Left renal pelvis (tissue), 4 donors: ENCODE measurements at regions not wholly inside any gene's neighbourhood (a gene's known extent, or its start where the extent isn't known, plus 50 kb on each side); places are given as distances from the start of the nearest gene placed in this dataset.
"Not testable (repeated sequence)": the region's sequence is repeated elsewhere in the genome, so short reads cannot be mapped to it uniquely, and the experiment has no call there.

Experiments used
- DNase-seq, 4 donors: peaks; one replicate each; pipeline ENCODE4 v3.0.0-alpha.2; 2013; ENCODE audit warnings: low read depth in 4 of 4, low spot score in 3 of 4

DNA sequence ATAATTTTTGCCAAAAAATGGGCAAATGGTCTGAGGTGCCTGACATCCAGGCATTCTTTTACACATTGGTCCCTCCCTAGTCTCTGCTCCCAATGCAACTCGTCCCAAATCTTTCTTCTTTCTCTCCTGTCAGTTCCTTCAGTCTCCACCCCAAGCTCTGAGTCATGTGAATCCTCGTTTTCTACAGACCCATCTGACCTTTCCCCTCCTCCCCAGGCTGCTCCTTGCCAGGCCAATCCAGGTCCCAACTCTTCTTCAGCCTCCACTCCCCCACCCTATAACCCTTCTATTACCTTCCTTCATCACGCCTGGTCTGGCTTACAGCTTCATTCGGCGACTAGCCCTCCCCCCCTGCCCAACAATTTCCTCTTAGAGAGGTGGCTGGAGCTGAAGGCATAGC is 55.3 kb downstream of the BBS10 start:
- not testable (repeated sequence) for DNase-seq

DNA sequence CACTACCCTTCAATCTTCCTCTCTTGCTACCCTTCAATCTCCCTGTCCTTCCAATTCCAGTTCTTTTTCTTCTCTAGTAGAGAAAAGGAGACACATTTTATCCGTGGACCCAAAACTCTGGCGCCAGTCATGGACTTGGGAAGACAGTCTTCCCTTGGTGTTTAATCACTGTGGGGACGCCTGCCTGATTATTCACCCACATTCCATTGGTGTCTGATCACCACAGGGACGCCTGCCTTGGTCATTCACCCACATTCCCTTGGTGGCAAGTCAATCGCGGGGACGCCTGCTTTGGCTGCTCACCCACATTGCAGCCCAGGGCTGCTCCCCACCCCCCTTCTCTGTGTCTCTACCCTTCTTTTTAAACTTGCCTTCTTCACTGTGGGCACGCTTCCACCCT is 55.9 kb downstream of the BBS10 start:
- DNase-seq: not testable (repeated sequence)

DNA sequence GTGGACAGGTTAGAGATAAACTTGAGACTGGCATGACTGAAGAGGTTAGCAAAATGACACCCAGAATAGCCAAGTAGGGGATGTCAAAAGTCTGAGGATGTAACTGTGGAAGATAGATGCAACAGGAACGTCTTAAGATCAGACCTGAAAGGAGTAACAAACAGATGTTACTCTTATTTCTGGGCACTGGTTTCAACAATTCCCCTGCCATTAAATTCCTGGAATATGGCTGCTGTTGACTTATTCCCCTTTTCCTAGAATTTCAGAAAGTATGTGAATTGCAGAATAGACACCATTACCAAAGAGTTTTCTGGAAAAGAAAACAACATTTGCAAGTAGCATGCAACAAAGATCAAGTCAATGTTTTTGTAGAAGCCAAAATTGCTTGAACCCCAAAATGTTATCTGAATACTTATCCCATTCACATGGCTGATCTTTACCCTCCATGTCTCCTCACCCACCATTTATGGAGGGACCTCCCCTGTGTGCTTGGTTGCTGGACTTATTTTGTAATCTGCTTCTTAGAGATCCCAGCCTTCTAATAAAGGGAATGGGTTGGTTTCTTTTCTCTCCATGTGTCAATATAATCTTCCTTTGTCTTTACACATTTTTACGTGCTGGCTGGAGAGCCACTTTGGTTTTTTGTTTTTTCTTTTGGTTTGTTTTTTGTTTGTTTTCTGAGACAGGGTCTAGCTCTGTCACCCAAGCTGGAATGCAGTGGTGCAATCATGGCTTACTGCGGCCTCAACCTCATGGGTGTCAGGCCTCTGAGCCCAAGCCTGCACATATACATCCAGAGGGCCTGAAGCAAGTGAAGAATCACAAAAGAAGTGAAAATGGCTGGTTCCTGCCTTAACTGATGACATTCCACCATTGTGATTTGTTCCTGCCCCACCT is 57.0 kb downstream of the BBS10 start:
- DNase-seq: no peak

DNA sequence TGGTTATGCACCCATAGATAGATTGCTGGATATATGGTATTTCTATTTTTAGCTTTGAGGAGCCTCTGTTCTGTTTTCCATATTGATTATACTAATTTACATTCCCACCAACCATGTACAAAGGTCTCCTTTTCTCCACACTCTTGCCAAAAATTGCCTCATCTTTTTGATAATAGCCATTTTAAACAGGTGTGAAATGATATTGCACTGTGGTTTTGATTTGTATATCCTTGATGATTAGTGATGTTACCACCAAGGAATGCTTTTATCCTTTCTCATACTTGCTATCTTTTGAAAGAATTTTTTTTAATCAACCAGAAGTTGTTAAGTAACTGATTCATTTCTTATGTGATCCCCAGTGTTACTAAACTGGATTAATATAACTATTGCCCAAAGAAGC is 60.0 kb downstream of the BBS10 start:
- no peak for DNase-seq

DNA sequence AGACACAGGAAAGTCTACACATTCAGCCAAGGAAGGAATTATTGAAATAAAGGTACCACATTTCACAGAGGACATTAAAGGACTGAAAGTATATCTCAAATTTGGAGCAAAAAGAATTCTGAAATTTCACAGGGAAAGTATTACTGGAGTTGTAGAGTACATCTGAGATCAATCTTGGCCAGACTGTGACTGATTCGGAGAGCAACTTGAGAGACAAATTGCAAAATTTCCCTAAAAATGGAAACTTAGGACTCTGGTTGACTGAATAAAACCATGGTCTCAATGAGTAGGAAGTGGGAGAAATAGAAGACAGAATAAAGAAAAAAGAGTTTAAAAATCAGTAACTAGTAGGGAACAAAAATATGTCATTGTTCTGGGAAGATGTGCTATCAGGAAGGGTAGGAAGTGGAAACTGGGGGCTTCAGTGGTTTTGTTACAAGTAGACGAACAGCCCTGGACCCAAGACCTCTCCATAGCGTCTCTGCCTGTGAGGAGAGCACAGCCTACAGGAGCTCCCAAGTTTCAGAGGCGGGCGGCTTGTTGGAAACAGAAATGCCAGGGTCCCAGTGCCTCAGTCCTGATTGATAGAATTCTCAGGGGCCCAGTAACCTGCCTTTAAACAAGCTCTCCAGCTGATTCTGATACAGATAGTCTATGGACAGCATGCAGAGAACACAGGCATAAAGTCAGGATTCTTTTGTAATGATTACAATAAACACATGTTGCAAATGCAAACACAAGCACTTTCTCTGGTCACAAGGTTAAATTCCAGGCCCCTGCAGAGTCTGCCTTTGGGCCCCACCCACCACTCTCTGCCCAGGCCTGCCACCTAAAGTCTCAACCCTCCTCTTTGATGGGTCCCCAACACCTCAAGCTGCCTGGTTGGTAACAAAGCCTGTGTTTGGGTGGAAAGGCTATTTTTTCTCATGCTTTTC is 63.1 kb downstream of the BBS10 start:
- DNase-seq: peak in 1 of 4 donors; percentile 2

DNA sequence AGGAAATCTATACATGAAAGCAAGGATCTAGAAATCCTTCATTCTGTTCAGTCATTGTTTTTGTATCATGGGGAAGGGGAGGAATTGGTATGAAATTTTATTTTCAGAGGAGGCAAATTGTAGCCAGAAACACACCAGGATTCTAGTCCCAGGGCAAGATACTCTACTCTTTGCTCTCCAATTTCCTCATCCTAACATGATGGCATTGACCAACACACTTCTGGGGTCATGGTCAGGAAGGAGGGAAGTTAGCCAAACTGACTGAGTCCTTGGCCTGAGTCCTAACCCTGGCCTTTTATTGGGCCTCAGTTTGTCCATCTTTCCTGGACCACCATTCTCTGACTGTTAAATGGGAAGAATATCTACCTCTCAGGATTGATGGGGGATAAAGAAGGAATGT is 65.5 kb downstream of the BBS10 start:
- no peak for DNase-seq

DNA sequence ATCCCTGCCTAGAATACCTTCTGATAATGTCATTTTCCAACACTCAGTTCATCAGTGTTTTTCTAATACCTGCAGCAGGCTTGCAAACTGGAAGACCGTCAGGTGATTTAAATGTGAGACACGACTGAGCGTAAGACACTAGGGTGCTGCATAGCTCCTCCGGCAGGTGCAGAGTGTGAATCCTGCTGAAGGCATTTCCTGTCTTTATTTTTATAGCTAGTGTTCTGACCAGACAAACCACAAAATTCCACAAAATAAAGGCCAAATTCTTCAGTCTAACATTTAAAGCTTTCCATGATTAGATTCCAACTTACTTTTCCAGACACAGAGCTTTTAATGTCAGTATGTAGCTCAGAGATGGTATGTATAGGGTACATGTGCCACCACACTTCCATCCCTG is 70.7 kb downstream of the BBS10 start:
- DNase-seq: no peak

DNA sequence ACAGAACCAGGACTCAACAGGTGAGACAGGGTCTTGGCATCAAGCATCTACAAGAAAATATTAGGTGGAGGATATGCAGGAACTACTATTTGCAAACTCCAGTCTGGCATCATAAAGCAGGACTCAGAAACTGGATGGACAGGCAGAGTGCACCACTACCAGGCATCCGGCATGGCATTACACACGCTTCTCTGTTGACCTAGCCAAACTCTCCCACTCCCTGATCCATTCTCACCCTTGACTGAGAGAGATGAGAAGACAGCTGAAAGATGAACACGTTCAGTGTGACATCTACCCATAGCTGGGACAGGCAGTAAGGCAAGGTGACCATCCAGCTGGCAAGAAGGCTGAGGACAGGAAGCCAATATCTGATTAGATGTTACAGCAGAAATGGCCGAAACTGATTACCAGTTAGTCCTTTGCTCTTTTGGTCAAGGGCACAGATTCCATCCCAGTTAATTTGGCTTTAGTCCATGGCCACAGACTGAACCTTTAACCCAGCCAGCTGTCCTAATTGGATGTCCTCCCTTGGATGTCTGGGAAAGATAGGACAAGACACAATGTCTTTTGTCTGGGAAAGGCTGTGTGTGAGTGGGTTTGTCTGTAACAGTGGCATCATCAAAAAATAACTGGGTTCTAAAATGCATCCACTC is 71.6 kb downstream of the BBS10 start:
- no peak for DNase-seq

DNA sequence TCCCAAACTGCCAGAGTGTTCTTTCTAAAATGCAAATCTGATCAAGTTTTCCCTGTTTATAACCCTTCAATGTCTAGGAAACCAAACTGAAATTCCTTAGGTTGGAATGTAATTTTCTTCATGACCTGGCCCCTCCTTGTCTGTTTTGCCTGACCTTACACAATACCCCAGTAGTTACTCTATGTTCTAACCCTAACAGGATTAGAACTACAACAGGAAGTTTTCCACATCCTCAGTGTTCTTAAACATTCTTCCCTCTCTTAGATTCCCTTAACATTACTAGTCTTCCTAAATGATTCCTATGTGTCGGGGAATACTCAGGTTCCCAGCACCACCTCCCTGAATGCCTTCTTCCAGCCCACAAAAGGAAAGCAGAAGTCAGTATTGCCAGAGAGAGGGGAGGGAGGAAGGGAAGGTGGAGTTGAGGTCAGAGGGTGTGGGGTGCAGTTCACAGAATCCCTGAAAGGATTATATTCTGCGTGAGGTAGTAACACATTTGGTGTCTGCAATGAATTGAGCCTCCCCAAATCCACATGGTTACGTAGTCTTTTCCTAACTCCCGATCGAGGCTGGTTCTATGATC is 72.6 kb downstream of the BBS10 start:
- no peak for DNase-seq

DNA sequence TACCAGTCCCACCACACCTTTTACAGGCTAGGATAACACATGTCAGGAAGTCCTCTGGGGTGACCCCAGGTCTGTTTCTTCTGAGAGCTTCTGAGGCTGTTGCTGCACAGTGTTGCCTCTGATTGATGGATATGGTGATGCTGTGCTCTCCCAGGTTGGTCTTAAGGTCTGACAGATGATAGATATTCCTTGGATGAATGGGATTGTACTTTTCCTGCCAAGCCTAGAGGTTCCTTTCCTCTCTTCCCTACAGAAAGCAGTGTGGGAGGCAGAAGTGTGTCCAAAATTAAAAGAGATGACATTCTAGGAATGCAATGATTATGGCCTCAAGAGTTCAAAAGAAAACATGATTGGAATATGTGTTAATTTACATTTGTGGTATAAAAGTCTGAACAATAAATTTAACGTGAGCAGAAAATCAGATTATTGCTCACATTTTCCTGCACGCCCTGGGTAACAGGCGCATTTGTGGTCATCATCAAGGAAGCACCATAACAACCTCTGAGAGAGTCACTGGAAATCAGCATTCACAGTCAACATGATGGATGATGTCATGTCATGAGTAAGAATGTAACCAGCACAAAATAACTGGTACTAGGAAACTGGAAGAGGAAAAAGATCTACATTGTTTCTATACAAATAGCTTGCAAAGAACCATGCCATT is 73.7 kb downstream of the BBS10 start:
- DNase-seq: no peak

DNA sequence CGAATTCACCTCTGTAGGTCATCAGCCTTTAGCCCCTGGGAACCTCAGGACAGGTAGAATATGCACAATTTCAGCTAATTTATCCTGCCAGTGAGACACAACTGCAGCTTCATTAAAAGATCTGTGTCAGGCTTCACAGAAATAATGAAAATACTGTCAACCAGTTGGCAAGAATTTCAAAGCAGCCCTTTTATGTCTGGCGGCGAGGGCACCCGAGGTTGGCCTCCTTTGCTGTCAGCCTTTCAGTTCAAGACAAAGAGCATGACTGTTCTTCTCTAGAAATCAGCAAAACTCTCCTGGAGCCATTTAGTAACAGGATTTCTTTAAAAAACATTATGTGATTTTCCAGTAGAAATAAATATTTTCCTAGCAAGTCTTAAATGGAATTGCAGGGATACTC is 75.9 kb downstream of the BBS10 start:
- no peak for DNase-seq

DNA sequence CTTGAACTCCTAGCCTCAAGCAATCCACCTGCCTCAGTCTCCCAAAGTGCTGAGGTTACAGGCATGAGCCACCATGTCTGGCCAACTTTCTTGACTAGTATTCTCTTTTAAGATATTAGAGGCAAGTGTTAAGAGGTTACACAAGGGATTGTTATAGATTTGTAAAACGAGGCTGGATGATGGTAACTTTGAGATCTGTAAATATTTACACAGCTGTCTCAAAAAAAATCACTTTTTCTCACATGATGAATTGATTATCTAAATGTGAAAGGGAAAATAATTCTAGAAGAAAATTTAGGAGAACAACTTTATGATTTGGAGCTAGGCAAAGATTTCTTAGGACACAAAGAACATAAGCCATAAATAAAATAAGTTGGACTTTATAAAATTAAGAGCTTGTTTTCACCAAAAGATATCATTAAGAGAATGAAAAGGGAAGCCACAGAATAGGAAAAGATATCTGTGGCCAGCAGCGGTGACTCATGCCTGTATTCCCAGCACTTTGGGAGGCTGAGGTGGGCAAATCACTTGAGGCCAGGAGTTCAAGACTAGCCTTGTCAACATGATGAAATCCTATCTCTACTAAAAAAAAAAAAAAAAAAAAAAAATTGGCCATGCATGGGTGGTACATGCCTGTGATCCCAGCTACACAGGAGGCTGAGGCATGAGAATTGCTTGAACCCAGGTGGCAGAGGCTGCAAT is 77.4 kb downstream of the BBS10 start:
- no peak for DNase-seq

DNA sequence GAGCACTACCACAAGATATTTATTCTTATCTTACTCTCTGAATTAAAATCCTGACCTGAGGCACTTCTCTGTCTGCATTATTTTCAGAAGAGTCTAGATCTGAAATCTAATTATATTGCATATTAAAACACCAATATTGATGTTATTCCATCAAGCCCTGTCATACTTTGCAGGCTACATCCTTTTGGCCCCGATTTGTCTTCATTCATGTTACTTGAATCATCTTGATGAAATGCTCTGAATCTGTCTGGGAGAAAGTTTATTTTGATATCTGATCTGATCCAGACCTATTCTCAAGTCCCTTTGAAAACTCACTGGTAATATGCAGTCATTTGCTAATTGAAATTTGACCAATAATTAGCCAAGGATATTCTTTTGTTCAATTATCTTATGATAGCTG is 79.9 kb downstream of the BBS10 start:
- no peak for DNase-seq

DNA sequence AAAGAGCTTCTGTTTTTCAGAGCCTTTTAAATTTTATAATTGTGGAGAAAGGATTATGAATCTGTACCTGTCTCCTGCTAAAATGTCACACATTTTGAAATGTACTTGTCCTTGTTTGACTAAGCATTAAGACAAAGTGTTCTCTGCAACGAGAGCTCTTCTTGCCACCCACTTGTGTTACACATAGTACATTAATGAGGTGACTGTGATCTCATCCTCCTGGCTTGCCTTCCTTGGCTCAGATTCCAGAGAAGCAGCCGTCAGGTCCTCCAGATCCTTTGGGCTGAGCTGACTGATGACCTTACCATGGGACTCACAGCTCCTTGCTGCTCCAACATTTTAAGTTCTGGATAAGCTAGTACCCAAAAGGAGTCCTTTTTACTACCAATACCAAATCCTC is 81.4 kb downstream of the BBS10 start:
- no peak for DNase-seq

DNA sequence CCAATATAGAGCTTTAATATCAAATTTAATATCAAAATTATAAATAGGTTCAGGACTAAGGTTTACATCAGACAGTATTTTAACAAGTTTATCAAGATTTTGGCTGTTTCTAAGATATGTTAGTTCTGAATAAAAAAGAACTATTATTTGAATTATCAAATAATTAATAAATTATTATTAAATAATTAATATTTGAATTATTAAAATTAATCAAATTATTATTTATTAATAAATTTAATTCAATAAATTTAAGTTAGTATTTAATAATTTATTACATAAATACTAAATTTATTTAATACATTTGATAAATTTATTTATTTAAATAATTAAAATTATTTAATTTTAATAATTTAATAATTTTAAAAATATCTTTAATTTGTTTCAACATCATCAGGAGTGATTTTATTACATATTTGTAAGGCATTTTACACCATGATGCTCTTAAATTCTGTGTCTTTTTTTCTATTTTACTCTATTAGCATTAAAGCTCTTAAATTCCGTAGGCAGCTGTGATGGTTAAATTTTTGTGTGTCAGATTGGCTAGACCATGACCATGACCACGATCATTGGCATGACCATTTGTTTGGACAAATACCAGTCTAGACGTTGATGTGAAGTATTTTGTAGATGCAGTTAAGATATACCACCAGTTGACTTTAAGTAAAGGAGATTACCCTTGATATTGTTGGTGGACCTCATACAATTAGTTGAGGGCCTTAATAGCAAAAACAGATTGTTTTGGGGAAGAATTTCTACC is 82.6 kb downstream of the BBS10 start:
- DNase-seq: no peak

DNA sequence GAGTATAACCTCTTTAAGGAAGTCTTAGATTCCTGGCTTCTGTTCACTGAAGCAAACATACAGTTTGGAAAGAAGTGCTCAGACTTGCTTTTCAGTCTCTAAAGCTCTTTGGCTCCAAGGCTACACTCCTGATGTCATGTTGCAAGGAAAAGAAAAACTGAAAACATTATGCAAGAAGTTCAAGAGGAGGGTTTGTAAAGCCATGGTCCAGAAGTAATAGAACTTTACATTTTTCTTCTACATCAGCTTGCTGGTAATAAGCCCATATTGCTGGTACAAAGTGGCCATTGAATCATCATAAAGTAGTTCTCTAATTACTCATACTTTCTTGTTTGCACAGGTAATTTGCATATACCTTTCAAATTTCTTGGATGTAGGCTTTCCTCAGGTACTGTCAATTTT is 83.6 kb downstream of the BBS10 start:
- DNase-seq: no peak

DNA sequence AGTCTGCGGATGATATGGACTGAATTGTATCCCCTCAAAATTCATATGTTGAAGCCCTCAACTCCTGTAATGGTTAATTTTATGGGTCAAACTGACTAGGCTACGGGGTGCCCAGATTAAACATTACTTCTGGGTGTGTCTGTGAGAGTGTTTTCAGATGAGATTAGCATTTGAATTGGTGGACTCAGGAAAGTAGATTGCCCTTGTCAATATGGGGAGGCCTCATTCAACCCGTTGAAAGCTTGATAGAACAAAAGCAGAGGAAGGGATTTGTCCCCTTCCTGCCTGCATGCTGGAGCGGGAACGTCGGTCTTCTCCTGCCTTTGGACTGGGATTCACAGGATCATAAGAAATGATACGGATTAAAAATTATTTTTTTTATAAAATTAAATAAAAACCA is 84.5 kb downstream of the BBS10 start:
- no peak for DNase-seq

DNA sequence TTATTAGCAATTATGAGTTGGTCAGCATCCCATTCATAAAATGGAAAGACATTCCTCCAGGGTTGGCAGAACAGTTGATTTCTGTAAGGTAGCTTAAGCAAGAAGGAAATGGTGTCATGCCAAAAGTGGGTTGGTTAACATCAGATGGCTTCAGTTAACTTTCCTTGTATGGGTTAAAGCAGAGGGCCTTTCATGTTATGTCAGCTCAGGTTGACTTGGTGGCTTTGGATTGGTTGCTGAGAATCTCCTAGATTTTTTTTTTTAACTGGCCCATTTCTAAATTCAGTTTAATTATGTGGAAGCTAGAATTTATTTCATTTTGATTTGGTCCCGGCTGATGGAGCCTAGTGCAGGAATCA is 87.8 kb downstream of the BBS10 start:
- no peak for DNase-seq
